AG09309 (cell line): ENCODE measurements at regions not wholly inside any gene's neighbourhood (a gene's known extent, or its start where the extent isn't known, plus 50 kb on each side); places are given as distances from the start of the nearest gene placed in this dataset.

ENCODE experiments used
- DNase-seq: peaks from one replicate; pipeline ENCODE4 v3.0.0-alpha.2; 2010; ENCODE audit warnings: low read depth
- H3K4me3 ChIP-seq: 2 replicates; pipeline ENCODE4 v1.5.1; 2011; ENCODE audit warnings: mild to moderate bottlenecking, low read depth, low read length, moderate library complexity; ENCODE audit not compliant: control insufficient read depth
- TF ChIP-seq, protein P1 (sequence below): IDR thresholded peaks from 2 replicates; pipeline ENCODE4 v1.5.1; 2011; ENCODE audit warnings: mild to moderate bottlenecking, low read depth, low read length, inconsistent platforms; ENCODE audit not compliant: insufficient read depth, control insufficient read depth; ENCODE audit errors: missing control alignments

DNA sequence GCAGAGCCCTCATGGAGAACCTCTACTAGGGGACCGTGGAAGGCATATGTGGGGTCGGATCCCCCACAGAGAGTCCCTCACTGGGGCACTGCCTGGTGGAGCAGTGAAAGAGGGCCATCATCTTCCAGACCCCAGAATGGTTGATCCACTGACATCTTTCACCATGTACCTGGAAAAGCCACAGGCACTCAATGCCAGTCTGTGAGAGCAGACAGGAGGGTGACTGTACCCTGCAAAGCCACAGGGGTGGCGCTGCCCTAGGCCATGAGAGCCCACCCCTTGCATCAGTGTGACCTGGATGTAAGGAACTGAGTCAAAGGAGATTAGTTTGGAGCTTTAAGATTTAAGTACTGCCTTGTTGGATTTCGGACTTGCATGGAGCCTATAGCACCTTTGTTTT, 1276.7 kb upstream of the PRMT6 start:
- H3K4me3 ChIP-seq, result no peak overlapping the region
- no peak for DNase-seq
- TF ChIP-seq, protein P1, sequence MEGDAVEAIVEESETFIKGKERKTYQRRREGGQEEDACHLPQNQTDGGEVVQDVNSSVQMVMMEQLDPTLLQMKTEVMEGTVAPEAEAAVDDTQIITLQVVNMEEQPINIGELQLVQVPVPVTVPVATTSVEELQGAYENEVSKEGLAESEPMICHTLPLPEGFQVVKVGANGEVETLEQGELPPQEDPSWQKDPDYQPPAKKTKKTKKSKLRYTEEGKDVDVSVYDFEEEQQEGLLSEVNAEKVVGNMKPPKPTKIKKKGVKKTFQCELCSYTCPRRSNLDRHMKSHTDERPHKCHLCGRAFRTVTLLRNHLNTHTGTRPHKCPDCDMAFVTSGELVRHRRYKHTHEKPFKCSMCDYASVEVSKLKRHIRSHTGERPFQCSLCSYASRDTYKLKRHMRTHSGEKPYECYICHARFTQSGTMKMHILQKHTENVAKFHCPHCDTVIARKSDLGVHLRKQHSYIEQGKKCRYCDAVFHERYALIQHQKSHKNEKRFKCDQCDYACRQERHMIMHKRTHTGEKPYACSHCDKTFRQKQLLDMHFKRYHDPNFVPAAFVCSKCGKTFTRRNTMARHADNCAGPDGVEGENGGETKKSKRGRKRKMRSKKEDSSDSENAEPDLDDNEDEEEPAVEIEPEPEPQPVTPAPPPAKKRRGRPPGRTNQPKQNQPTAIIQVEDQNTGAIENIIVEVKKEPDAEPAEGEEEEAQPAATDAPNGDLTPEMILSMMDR, result no peak

DNA sequence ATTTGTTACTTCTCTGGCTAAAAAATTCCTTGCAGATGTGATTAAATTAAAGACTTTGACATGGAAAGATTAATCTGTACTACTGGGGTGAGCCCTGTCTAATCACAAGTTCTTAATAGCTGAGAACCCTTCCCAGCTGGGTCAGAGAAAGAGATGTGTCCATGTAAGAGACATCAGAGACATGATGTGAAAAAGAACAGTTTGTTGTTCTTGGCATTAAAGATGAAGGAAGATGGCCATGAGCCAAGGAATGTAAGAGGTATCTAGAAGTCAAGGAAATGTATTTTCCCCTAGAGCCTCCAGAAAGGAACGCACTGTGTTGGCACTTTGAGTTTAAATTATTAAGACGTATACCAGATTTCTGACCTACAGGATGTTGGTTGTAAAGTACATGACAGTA, 1271.5 kb upstream of the PRMT6 start:
- TF ChIP-seq, protein P1, result no peak
- DNase-seq, result no peak
- H3K4me3 ChIP-seq, result no peak overlapping the region

DNA sequence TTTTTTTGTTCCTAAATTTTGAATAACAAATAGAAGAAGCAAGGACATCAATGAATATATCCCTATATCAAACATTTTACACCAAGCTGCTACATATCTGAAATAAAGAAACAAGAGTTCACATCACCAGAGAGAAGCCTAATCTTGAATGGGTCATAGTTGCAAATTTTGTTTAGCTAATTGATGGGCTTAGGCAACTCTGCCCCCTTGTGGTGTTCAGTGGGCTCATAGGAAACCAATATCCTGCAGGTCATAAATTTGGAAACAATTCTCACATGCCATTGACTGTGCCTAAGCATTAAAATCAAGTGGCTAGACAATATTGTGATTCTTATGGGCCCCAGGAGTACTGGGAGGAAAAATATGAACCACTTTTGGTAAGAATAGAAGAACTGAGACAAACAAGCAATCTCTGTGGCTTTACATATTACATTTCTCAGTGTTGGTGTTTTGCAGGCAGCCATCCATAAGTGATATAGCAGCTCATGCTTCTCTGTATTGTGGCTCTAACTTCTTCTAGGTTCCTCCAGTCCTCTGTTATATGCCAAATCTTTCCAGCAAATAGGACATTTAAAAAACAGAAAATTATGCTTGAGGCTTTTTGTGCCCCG, 1262.8 kb upstream of the PRMT6 start:
- no peak overlapping the region for H3K4me3 ChIP-seq
- TF ChIP-seq, protein P1, result peak; percentile 13
- DNase-seq, result no peak

DNA sequence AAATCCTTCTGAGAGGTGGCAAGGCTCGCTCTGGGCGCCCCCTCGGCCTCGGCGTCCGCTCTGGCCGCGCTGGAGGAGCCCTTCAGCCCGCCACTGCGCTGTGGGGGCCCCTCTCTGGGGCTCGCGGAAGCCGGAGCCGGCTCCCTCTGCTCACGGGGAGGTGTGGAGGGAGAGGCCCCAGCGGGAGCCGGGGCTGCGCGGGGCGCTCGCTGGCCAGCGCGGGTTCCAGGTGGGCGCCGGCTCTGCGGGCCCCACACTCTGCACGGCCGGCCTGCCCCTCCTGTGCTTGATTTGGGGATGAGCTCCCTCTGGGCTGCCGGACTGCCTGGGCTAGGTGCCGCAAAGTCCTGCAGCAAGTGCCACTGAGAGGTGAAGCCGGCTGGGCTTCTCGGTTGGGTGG, 1260.7 kb upstream of the PRMT6 start:
- DNase-seq, result no peak
- TF ChIP-seq, protein P1, result no peak
- no peak overlapping the region for H3K4me3 ChIP-seq

DNA sequence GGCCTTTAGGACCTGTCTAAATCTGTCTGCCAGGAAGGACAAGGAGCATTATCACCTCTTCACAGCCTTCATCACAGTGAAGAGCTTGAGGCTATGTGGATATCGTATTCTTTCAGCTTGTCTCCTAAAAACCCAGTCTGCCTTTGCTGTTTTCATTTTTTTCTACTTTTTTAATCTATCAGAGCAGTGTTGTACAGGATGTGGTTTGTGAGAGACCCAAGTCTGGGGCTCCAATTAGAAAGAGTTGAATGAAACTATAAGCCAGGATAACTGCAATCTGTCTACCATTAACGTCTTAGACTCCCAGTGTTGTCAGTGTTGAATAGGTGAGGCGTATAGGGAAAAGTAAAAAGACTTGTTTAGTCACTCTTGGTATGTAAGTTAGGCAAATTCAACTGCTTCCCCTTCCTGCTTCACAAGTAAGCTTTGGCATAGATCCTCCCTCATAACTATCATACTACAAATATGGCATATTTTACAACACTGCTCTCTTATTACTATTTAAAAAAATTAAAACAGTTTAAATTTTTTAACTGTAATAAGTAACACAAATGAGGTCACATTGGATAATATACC, 1225.8 kb upstream of the PRMT6 start:
- TF ChIP-seq, protein P1, result no peak
- no peak for DNase-seq
- H3K4me3 ChIP-seq, result no peak overlapping the region

DNA sequence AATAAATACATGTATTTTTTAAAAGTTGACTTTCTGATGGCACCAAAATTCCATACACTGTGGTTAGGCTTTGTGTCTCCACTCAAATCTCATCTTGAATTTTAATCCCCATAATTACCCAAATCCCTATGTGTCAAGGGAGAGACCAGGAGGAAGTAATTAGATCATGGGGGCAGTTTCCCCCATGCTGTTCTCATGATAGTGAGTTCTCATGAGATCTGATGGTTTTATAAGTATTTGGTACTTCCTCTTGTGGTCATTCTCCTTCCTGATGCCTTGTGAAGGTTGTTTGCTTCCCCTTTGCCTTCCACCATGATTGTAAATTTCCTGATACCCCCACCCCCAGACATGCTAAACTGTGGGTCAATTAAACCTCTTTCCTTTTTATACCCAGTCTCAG, 1218.4 kb upstream of the PRMT6 start:
- TF ChIP-seq, protein P1, result no peak
- DNase-seq, result no peak
- no peak overlapping the region for H3K4me3 ChIP-seq
